Activated CD4-positive, alpha-beta T cell treated with anti-CD3 and anti-CD28 coated beads, Interleukin-2, amount 10 ng/mL, durations not matched to agents 7 days and 5 days (primary cell): ENCODE measurements at regions not wholly inside any gene's neighbourhood (a gene's known extent, or its start where the extent isn't known, plus 50 kb on each side); places are given as distances from the start of the nearest gene placed in this dataset.
"Not testable (repeated sequence)": the region's sequence is repeated elsewhere in the genome, so short reads cannot be mapped to it uniquely, and the experiment has no call there.

Source experiments
- CTCF ChIA-PET: fragments of 350-600 bp; sonication (Branson Sonifier 250); formaldehyde crosslinking; loops from one replicate; lab custom pipeline; 2021; ENCODE audit warnings: antibody characterized with exemption; lab: Charles Lee
- POLR2A ChIA-PET: fragments of 350-600 bp; sonication (Branson Sonifier 250); formaldehyde crosslinking; loops from one replicate; lab custom pipeline; 2021; ENCODE audit warnings: antibody characterized with exemption; lab: Charles Lee
- DNase-seq: peaks from one replicate; pipeline ENCODE4 v3.0.0-alpha.2; 2020
- H3K27ac Mint-ChIP-seq: one replicate; pipeline ENCODE4 v1.8.0; 2021; ENCODE audit warnings: mild to moderate bottlenecking, moderate library complexity, mixed read lengths
- H3K27me3 Mint-ChIP-seq: one replicate; pipeline ENCODE4 v1.8.0; 2021; ENCODE audit warnings: mixed read lengths
- H3K36me3 Mint-ChIP-seq: one replicate; pipeline ENCODE4 v1.8.0; 2021; ENCODE audit warnings: low read depth, mixed read lengths
- H3K4me1 Mint-ChIP-seq: one replicate; pipeline ENCODE4 v1.8.0; 2021; ENCODE audit warnings: mixed read lengths
- H3K4me3 Mint-ChIP-seq: one replicate; pipeline ENCODE4 v1.8.0; 2021; ENCODE audit warnings: mild to moderate bottlenecking, moderate library complexity, mixed read lengths
- H3K9me3 Mint-ChIP-seq: one replicate; pipeline ENCODE4 v1.8.0; 2021; ENCODE audit warnings: mixed read lengths

DNA sequence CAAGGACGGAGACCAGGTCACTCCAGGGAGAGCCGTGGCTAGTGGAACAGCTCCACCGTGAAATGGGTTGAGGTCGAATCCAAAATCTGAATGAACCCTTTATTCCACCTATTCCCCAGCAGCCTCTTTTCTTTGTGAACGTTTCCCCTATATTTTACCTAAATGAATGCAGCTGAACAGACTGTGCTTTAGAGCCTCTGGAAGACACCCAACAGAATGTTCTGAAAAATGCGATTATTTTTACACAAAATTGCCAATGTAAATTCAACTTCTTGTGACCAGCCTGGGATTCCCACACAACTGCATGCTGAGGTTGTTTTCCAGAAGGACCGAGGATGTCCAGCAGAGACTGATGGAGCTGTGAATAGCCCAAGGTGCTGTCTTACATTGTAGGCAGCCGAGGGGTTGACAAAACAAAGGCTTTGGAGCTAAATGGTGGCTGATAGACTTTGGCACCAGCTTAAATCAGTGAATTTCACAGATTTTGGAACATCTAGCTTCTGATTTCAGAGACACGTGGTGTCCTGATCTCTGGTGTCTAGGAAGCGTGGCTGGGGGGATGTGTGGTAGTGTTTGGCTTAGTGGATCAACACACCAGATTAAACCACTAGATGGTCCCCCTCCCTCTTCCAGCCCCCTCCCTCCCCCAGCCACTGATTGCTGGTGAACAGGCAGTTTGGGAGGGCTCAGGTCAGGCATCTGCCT lies 150.4 kb downstream of the ZNF664 start:
- no peak for DNase-seq
- CTCF ChIA-PET, result interaction anchor here (0.7 kb wide), 1 partner anchor 816 kb away, joined by 4 read pairs; no protein-coding TSS in a partner anchor
- Mint-ChIP-seq H3K9me3 (no peaks in the 10 kb centered on the region), H3K27ac (no peak overlapping the region), H3K27me3 (no peaks in the 10 kb centered on the region), H3K4me1 (peaks cover 5% of the 10 kb centered on the region), H3K4me3 (no peak overlapping the region), H3K36me3 (no peaks in the 10 kb centered on the region)
- POLR2A ChIA-PET, result no interaction called here

DNA sequence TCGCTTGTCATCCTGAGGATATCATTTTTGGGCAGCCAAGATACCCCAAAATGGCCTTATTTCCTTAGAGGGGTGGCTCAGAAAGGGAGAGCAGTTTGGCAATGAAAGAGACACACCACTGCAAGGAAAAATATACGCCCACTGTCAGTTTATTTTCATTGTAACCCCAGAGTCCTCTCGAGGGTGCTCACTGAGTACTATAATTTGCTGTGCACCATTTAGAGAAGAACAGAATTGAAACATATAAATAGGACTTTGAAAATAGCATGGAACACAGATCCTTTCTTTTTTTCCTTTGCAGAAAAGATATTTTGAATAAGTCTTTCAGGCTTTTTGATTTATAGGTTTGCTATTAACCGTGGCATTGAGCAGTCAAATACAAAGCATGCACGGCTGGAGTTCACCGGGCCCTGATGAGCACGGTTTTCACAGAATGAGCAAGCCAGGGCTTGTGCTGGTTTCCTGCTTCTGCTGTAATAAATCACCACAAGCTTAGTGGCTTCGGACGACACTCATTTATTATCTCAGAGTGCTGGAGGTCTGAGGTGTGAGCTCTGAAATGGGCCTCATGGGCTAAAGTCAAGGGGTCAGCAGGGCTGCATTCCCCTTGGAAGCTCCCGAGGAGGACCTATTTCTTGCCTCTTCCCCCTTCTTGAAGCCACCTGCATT lies 152.3 kb downstream of the ZNF664 start:
- H3K4me3 Mint-ChIP-seq, result no peak overlapping the region
- CTCF ChIA-PET, result no interaction called here
- H3K27ac Mint-ChIP-seq, result no peak overlapping the region
- no peaks in the 10 kb centered on the region for H3K9me3 Mint-ChIP-seq
- no peaks in the 10 kb centered on the region for H3K27me3 Mint-ChIP-seq
- H3K36me3 Mint-ChIP-seq, result no peaks in the 10 kb centered on the region
- DNase-seq, result no peak
- peaks cover 1% of the 10 kb centered on the region for H3K4me1 Mint-ChIP-seq
- POLR2A ChIA-PET, result no interaction called here

DNA sequence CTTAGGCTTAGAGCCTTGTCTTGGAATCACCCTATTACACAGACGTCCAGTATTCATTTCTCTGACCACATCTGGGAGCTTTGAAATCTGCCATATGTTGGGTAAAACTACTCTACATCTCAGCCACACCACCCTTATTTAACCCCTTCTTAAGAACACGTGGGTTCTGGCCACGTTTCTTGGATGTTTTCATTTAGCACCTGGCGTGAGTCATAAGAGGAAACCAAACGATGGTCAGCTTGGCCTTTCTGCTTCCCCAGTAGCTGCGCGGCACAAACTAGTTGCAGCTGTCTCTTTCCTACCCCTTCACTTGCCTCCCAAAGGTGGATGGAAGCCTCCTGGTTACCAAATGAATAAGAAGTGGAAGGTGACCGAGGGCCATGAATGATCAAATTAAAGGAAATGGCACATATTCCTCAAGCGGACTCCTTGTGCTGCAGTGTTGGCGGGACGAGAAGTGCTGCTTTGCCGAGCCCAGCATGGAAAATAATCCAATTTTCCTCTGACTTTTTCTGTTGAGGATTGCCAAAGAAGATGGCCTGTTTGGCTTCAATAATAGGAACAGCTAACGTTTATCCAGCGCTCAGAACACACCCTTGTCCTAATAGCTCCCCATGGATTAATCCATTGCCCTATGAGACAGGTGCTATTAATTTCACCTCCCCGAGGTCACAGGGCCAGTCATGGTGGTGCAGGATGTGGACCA lies 154.1 kb downstream of the ZNF664 start:
- H3K36me3 Mint-ChIP-seq, result no peaks in the 10 kb centered on the region
- POLR2A ChIA-PET, result no interaction called here

DNA sequence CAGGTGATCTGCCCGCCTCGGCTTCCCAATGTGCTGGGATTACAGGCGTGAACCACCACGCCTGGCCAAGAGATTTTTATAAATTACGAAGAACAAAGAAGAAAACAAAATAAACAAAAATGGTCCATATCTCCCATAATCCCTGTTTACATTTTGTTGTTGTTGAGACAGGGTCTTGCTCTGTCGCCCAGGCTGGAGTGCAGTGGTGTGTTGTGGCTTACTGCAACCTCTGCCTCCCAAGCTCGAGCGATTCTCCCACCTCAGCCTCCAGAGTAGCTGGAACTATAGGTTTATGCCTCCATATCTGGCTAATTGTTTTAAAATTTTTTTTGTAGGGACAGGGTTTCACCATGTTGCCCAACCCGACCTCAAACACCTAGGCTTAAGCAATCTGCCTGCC lies 156.1 kb downstream of the ZNF664 start:
- Mint-ChIP-seq H3K4me3 (no peak overlapping the region), H3K4me1 (peaks cover 1% of the 10 kb centered on the region), H3K27ac (no peak overlapping the region), H3K36me3 (no peaks in the 10 kb centered on the region), H3K9me3 (no peaks in the 10 kb centered on the region), H3K27me3 (no peaks in the 10 kb centered on the region)
- CTCF ChIA-PET, result no interaction called here
- no peak for DNase-seq
- POLR2A ChIA-PET, result no interaction called here

More for the DNA sequence above, 154.1 kb downstream of the ZNF664 start:
- Mint-ChIP-seq H3K4me1 (peaks cover 1% of the 10 kb centered on the region), H3K27ac (no peak overlapping the region), H3K9me3 (no peaks in the 10 kb centered on the region), H3K27me3 (no peaks in the 10 kb centered on the region), H3K4me3 (no peak overlapping the region)
- CTCF ChIA-PET, result no interaction called here
- no peak for DNase-seq

DNA sequence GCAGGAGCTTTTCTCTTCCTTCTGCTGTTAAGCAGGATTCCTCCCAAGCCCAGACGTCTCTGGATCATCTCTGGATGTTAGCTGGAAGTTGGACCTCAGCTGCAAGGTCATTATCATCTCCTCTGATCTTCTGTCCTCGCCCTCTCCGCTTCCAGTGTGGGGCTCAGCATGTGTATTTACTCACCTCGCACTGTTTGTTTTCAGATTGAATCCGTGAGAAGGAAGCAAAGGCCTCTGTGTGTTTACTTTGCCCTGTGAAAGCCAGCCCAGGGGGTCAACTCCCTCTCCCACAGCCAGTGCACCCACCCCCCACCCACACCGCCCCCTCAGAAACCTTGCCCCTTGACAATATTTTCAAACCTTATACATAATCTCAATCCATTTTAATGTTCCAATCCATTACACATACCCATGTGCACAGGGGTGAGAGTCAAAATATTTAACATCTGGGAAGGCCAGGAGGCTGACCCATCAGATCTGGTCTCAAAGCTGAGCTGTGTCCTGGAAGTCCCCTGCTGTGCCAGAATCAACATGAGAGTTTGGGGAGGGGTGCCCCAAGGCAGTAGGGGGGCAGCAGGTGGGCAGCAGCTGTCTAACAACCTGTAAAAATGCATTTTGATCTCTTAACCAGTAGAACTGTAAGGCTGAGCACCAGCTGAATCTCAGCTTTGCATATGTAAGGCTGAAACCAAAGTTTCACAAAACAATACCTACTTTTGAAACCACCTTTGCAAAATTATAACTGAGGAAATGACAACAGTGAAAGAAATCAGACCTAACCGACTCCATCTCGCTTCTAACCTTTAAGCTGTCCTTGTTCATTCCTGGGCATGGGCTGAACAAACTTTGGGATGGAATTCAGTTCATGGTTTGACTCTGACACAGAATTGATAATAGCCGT lies 157.9 kb downstream of the ZNF664 start:
- CTCF ChIA-PET, result interaction anchor here (0.7 to 1.3 kb wide), 2 partner anchors 12 to 178 kb away, joined by 3 to 4 read pairs; no protein-coding TSS in a partner anchor

DNA sequence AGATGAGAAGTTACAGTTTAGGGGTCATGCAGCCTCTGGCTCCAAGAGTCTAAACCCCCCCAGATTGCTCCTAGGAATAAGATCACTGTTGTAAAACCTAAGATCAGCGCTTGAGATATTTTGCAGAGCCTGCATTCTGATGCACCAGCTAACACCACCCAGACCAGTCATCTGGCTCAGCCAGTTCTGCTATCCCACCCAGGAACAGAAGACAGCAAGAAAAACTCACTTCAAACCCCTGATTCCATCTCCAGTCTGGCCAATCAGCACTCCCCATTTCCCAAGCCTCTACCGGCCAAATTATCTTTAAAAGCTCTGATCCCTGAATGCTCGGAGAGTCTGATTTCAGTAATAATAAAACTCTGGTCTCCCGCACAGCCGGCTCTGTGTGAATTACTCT lies 158.6 kb downstream of the ZNF664 start:
- H3K9me3 Mint-ChIP-seq, result no peaks in the 10 kb centered on the region
- ChIA-PET CTCF (interaction anchor here (1.3 kb wide), 1 partner anchor 13 kb away, joined by 4 read pairs; no protein-coding TSS in a partner anchor), POLR2A (no interaction called here)
- H3K36me3 Mint-ChIP-seq, result no peaks in the 10 kb centered on the region
- H3K27ac Mint-ChIP-seq, result no peak overlapping the region
- no peaks in the 10 kb centered on the region for H3K27me3 Mint-ChIP-seq
- no peak for DNase-seq
- no peak overlapping the region for H3K4me3 Mint-ChIP-seq
- no peaks in the 10 kb centered on the region for H3K4me1 Mint-ChIP-seq

More for the DNA sequence above, 157.9 kb downstream of the ZNF664 start:
- Mint-ChIP-seq H3K4me1 (no peaks in the 10 kb centered on the region), H3K36me3 (no peaks in the 10 kb centered on the region), H3K27ac (no peak overlapping the region), H3K4me3 (no peak overlapping the region), H3K27me3 (no peaks in the 10 kb centered on the region), H3K9me3 (no peaks in the 10 kb centered on the region)
- POLR2A ChIA-PET, result no interaction called here
- no peak for DNase-seq

DNA sequence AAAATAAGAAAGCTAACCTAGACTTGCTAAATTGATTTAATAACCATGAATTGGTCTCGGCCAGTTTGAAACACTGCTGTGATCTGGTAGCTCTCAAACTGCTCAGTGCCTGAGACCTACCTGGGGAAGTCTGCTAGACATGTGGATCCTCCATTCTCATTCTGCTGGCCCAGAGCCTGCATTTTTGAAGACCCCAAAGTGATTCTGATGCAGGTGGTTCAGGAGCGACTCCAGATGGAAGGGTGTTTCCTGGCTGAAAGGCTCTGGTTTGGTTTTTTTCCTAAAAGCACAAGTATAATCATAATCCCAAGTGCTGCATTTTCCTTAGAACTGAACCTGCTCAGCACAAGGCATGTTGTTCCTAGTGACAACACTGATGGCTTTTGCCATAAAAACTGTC lies 159.5 kb downstream of the ZNF664 start:
- ChIA-PET POLR2A (no interaction called here), CTCF (interaction anchor here (0.7 kb wide), 1 partner anchor 123 kb away, joined by 6 read pairs; no protein-coding TSS in a partner anchor)
- peaks cover 2% of the 10 kb centered on the region for H3K9me3 Mint-ChIP-seq
- H3K4me3 Mint-ChIP-seq, result no peak overlapping the region
- no peaks in the 10 kb centered on the region for H3K27me3 Mint-ChIP-seq
- H3K27ac Mint-ChIP-seq, result no peak overlapping the region
- H3K4me1 Mint-ChIP-seq, result no peaks in the 10 kb centered on the region
- H3K36me3 Mint-ChIP-seq, result no peaks in the 10 kb centered on the region
- no peak for DNase-seq

DNA sequence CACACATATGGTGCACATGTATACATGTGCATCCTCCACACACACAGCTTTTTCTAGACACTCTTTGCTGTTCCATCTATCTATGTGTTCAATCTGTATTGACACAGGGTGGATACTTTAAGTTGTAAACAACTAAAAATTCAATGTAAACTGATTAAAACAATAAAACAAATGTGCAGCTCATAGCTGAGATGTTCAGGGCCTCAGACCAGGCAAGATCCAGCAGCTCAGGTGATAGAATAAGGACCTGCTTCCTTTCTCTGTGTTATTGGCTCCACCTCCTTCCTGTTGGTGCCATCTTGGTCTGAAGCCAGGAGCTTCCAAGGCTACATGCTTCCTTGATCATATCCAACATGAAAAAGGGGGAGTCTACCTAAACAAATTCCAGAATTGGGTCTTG lies 158.1 kb upstream of the RFLNA start:
- Mint-ChIP-seq H3K27ac (no peak overlapping the region), H3K4me3 (no peak overlapping the region), H3K9me3 (peaks cover 13% of the 10 kb centered on the region), H3K27me3 (peaks cover 25% of the 10 kb centered on the region), H3K36me3 (no peaks in the 10 kb centered on the region), H3K4me1 (no peaks in the 10 kb centered on the region)
- POLR2A ChIA-PET, result no interaction called here
- CTCF ChIA-PET, result no interaction called here
- no peak for DNase-seq

DNA sequence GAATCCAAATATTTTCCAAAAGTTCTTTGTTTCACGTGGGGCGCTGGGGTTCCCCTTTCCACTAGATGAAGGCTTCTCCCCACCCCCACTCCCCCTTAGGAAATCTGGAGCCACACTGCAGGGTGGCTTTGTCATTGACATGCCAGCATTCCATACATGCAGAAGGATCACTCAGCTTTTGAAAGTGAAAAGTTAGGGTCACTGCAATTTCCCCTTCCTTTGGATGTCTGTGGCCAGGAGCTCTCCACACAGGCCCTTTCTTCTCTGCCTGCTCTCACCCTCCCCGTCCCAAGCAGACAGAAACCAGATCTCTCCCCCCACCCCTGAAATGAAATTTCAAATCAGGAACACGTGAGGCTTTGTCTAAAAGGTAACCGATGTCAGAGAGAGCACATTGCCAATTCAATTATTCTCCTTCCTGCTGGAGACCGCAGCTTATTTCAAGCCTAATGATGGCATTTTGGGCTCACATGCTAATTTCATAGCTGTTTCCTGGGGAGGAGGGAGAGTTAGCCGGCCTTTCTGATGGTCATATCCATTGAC lies 153.9 kb upstream of the RFLNA start:
- Mint-ChIP-seq H3K9me3 (peaks cover 17% of the 10 kb centered on the region), H3K27me3 (peaks cover 36% of the 10 kb centered on the region), H3K4me1 (no peaks in the 10 kb centered on the region), H3K36me3 (no peaks in the 10 kb centered on the region), H3K4me3 (no peak overlapping the region), H3K27ac (no peak overlapping the region)
- no peak for DNase-seq
- ChIA-PET POLR2A (no interaction called here), CTCF (no interaction called here)

DNA sequence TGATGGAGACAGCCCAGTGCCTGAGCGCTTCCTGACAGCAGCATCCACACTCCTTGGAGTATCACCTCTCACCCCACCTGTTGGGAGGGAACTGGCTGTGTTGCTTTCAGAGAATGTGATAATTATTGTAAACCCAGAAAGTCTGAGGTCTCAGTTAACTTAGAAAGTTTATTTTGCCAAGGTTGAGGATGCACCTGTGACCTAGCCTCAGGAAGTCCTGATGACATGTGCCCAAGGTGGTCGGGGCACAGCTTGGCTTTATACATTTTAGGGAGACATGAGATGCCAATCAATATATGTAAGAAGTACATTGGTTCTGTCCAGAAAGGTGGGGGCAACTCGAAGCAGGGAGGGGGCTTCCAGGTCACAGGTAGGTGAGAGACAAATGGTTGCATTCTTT lies 153.3 kb upstream of the RFLNA start:
- DNase-seq, POLR2A ChIA-PET, H3K4me1 Mint-ChIP-seq, H3K4me3 Mint-ChIP-seq, H3K36me3 Mint-ChIP-seq, CTCF ChIA-PET, H3K27ac Mint-ChIP-seq: not testable (repeated sequence)
- H3K27me3 Mint-ChIP-seq, result peaks cover 36% of the 10 kb centered on the region
- H3K9me3 Mint-ChIP-seq, result peaks cover 17% of the 10 kb centered on the region

DNA sequence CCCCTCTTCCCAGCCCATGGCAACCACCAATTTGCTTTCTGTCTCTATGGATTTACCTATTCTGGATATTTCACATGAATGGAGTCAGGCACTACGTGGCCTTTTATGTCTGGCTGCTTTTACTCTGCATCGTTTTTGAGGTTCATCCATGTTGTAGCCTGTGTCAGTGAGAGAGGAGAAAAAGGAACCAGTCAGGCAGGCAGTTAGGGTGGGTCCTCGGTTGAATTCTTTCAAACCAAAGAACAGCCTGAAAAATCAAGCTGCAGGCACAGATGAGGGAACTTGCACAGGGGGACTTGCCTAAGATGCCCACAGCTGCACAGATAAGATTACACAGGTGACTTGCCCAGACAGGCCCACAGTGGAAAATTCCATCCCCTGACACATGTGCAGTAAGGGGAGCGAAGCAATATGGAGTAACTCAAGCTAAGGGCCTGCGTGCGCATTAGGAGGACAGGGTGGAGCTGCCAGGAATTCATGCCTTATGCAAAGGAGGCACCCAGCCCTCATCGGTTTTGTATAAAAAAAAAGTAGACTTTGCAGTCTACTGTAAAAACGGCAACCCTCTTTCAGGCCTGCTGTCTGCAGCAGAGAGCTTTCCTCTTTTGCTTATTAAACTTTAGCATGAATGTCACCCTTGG lies 152.4 kb upstream of the RFLNA start:
- no peak for DNase-seq
- H3K36me3 Mint-ChIP-seq, result no peaks in the 10 kb centered on the region
- H3K9me3 Mint-ChIP-seq, result peaks cover 16% of the 10 kb centered on the region
- ChIA-PET POLR2A (no interaction called here), CTCF (interaction anchor here (0.5 kb wide), 1 partner anchor 71 kb away, joined by 3 read pairs; no protein-coding TSS in a partner anchor)
- no peak overlapping the region for H3K27ac Mint-ChIP-seq
- H3K27me3 Mint-ChIP-seq, result peaks cover 36% of the 10 kb centered on the region
- H3K4me1 Mint-ChIP-seq, result no peaks in the 10 kb centered on the region
- no peak overlapping the region for H3K4me3 Mint-ChIP-seq

DNA sequence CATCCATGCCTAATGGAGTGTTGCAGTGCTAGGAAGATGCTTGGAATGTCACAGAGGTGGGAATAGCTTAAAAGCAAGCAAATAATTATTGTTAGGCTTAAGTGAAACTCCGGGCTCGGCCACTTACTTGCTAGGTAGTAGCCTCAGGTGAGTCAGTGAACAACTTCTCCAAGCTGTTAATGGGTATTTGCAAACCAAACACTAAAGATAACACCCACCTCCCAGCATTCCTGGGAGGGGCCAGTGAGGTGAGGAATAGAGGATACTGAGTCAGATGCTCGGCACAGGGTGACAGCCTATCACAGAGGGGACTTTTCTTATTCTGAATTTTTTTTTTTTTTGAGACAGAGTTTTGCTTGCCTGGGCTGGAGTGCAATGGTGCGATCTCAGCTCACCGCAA lies 151.2 kb upstream of the RFLNA start:
- no peaks in the 10 kb centered on the region for H3K4me1 Mint-ChIP-seq
- ChIA-PET CTCF (no interaction called here), POLR2A (no interaction called here)
- H3K27ac Mint-ChIP-seq, result no peak overlapping the region
- H3K36me3 Mint-ChIP-seq, result no peaks in the 10 kb centered on the region
- DNase-seq, result no peak
- H3K9me3 Mint-ChIP-seq, result peaks cover 9% of the 10 kb centered on the region
- H3K4me3 Mint-ChIP-seq, result no peak overlapping the region
- peaks cover 31% of the 10 kb centered on the region for H3K27me3 Mint-ChIP-seq
